Testis (tissue), 2 donors: ENCODE measurements at regions not wholly inside any gene's neighbourhood (a gene's known extent, or its start where the extent isn't known, plus 50 kb on each side); places are given as distances from the start of the nearest gene placed in this dataset.
"Not testable (repeated sequence)": the region's sequence is repeated elsewhere in the genome, so short reads cannot be mapped to it uniquely, and the experiment has no call there.

Source experiments
- DNase-seq: peaks from one replicate; pipeline ENCODE4 v3.0.0-alpha.2; 2019
- H3K27ac ChIP-seq, 2 donors: fragments of 200-600 bp; sonication (generic); one replicate each; pipeline ENCODE4 v1.5.1; 2019
- H3K27me3 ChIP-seq: fragments of 200-600 bp; sonication (generic); one replicate; pipeline ENCODE4 v1.5.1; 2019
- H3K36me3 ChIP-seq: fragments of 200-600 bp; sonication (generic); one replicate; pipeline ENCODE4 v1.5.1; 2017; ENCODE audit warnings: low read depth; ENCODE audit errors: missing control alignments
- H3K4me1 ChIP-seq: fragments of 200-600 bp; sonication (generic); one replicate; pipeline ENCODE4 v1.5.1; 2019
- H3K4me3 ChIP-seq, 2 donors: fragments of 200-600 bp; sonication (generic); one replicate each; pipeline ENCODE4 v1.5.1; 2017 to 2019
- H3K9me3 ChIP-seq: fragments of 200-600 bp; sonication (generic); one replicate; pipeline ENCODE4 v1.5.1; 2017
- POLR2A ChIP-seq: fragments of 450-650 bp; IDR thresholded peaks from one replicate; pipeline ENCODE4 v1.6.1; 2017; ENCODE audit warnings: antibody characterized with exemption, mild to moderate bottlenecking, moderate library complexity
- WGBS, 2 donors: methylation state at CpG; one replicate each; pipeline ENCODE4 v1.1.5; 2018; 5-methylcytosine and 5-hydroxymethylcytosine counted together
- intact Hi-C: fragments of 100-400 bp; cut with DNase I; formaldehyde crosslinking; loops from one replicate; pipeline ENCODE4 v1.15.1; 2023; ENCODE audit warnings: low total_unique reads
- TF ChIP-seq, protein P1 (sequence below), 3 experiments: fragments of 450-650 bp in 2 of 3; fragments of 200-600 bp in 1 of 3; sonication (generic) in 1 of 3; IDR thresholded peaks; one replicate each; pipeline ENCODE4 v1.5.1; 2016 to 2019; ENCODE audit warnings: antibody characterized with exemption in 3 of 3, mild to moderate bottlenecking in 2 of 3, moderate library complexity in 1 of 3

DNA sequence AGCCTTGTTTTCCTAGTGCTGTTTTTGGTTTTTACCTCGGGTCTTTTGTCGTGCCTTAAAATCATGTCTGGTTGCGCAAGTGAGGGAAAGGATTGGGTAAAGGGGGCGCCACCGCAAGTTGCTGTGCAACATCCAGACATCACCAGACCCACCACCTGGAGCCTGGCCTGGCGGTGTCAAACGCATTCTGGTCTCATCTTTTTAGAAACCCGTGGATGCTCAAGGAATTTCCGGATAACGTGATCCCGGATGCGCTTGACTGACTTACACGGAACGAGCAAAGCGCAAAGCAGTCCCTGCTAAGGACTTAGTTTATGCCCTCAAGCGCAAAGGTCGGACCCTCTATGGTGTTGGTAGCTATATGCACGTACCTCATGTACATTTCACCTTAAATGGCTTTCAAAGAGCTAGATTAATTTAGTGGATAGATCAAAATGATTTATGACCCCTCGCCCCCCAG lies 105.2 kb downstream of the OR2B2 start:
- Histone ChIP-seq H3K27ac (peak overlapping the region; percentile 82 to 92), H3K4me1 (peaks cover 11% of the 10 kb centered on the region), H3K27me3 (no peaks in the 10 kb centered on the region), H3K36me3 (no peaks in the 10 kb centered on the region), H3K4me3 (peak overlapping the region; percentile 54 to 69), H3K9me3 (no peaks in the 10 kb centered on the region)
- peak; percentile 54 for DNase-seq
- intact Hi-C loops, result no loop called here
- TF ChIP-seq, protein P1, sequence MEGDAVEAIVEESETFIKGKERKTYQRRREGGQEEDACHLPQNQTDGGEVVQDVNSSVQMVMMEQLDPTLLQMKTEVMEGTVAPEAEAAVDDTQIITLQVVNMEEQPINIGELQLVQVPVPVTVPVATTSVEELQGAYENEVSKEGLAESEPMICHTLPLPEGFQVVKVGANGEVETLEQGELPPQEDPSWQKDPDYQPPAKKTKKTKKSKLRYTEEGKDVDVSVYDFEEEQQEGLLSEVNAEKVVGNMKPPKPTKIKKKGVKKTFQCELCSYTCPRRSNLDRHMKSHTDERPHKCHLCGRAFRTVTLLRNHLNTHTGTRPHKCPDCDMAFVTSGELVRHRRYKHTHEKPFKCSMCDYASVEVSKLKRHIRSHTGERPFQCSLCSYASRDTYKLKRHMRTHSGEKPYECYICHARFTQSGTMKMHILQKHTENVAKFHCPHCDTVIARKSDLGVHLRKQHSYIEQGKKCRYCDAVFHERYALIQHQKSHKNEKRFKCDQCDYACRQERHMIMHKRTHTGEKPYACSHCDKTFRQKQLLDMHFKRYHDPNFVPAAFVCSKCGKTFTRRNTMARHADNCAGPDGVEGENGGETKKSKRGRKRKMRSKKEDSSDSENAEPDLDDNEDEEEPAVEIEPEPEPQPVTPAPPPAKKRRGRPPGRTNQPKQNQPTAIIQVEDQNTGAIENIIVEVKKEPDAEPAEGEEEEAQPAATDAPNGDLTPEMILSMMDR (IDR thresholded peaks at IDR 0.05), result no peak
- TF ChIP-seq POLR2A, result no peak
- 2% methylated on average over 14 to 19 of the region's 19 CpGs for WGBS, 2 donors

DNA sequence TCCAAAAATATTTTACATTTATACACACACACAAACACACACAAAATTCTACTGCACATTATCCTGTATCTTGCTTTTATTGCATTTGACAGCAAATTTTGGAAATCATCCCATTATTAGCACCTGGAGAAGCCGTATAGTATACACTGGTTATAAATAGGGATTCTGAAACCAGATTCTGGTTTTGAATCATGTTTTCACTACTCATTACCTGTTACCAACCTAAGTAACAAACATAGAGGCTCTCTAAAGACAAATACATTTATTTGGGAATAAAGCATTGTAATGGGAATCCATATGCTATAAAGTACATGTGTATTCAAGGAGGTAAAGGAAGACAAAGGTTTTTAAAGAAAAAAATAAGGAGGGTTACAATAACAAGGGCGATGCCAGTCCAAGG lies 106.8 kb downstream of the OR2B2 start:
- H3K4me1 ChIP-seq, result peaks cover 6% of the 10 kb centered on the region
- WGBS, 2 donors, result 77 to 96% methylated on average over 2 of the region's 2 CpGs
- intact Hi-C loops, result no loop called here
- no peaks in the 10 kb centered on the region for H3K27me3 ChIP-seq
- DNase-seq, result no peak
- H3K9me3 ChIP-seq, result no peaks in the 10 kb centered on the region
- H3K36me3 ChIP-seq, result no peaks in the 10 kb centered on the region
- TF ChIP-seq, protein P1 (IDR thresholded peaks at IDR 0.05), result no peak
- TF ChIP-seq POLR2A, result no peak
- H3K27ac ChIP-seq, result no peak overlapping the region
- no peak overlapping the region for H3K4me3 ChIP-seq

DNA sequence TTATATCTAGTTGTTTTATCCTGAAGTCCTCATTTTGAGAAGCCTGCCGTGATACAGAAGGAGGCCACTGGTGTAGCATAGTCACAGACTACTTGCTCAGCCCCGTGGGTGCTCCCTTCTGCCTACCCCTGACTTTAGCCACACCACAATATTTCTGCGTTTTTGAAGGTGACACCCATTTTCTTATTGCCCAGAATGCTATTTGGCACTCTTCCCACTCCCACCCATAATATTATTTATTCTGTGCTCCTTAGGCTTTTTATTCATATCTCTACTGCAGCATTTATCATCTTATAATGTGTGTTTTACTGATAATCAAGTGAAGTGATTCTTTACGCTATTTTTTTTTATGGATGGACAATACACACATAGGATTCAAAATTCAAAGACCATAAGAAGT lies 107.3 kb downstream of the OR2B2 start:
- TF ChIP-seq POLR2A, result no peak
- TF ChIP-seq, protein P1 (IDR thresholded peaks at IDR 0.05), result no peak
- no peaks in the 10 kb centered on the region for H3K27me3 ChIP-seq
- H3K9me3 ChIP-seq, result no peaks in the 10 kb centered on the region
- no peak overlapping the region for H3K4me3 ChIP-seq
- no peak for DNase-seq
- H3K36me3 ChIP-seq, result no peaks in the 10 kb centered on the region
- intact Hi-C loops, result no loop called here
- peaks cover 6% of the 10 kb centered on the region for H3K4me1 ChIP-seq
- H3K27ac ChIP-seq, result no peak overlapping the region
- 87 to 93% methylated on average over 4 of the region's 4 CpGs for WGBS, 2 donors

DNA sequence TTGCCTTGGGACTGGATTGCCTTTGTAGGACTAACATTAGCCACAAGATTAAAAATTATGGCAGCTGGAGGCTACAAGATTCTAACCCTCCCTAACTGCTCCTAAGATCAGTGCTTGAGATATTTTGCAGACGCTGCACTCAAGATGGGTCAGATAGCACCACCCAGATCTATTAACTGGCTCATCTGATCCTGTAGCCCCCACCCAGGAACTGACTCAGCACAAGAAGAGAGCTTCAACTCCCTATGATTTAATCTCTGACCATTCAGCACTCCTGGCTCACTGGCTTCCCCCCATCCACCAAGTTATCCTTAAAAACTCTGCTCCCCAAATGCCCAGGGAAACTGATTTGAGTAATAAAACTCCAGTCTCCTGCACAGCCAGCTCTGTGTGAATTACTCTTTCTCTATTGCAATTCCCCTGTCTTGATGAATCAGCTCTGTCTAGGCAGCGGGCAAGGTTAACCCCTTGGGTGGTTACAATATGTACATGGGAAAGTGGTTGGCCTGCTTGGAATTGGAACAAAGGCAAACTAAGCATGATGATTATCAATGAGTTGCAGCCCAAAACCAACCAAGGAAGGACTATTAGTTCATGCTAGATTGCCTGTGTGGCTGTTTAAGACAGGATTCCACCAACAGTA lies 111.3 kb downstream of the OR2B2 start:
- TF ChIP-seq POLR2A, result no peak
- TF ChIP-seq, protein P1 (IDR thresholded peaks at IDR 0.05), result no peak
- no peaks in the 10 kb centered on the region for H3K4me1 ChIP-seq
- H3K9me3 ChIP-seq, result no peaks in the 10 kb centered on the region
- 78 to 81% methylated on average over 2 of the region's 2 CpGs for WGBS, 2 donors
- no peaks in the 10 kb centered on the region for H3K27me3 ChIP-seq
- no peak for DNase-seq
- no peak overlapping the region for H3K27ac ChIP-seq
- intact Hi-C loops, result no loop called here
- no peaks in the 10 kb centered on the region for H3K36me3 ChIP-seq
- H3K4me3 ChIP-seq, result no peak overlapping the region

DNA sequence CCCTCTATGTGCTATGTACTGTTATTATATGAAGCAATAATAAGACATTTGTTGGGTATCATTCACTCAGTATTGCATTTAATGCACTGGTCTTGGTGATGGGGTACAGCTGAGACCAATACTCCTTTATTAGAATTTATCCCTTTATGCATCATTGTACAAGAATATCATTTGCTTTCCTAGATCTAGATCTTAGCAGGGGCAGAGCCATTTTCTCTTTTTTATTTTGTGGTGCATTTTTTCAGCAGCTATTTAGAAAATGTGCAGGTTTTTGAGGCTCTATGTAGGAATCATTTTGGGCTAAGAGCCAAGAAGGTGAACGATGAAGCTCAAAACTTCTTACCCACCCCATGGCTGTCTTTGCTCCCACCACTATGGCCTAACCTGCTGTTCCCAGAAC lies 114.2 kb downstream of the OR2B2 start:
- Histone ChIP-seq H3K4me3 (no peak overlapping the region), H3K4me1 (peaks cover 4% of the 10 kb centered on the region), H3K27ac (no peak overlapping the region), H3K9me3 (no peaks in the 10 kb centered on the region), H3K36me3 (no peaks in the 10 kb centered on the region), H3K27me3 (no peaks in the 10 kb centered on the region)
- intact Hi-C loops, result no loop called here
- no peak for TF ChIP-seq POLR2A
- TF ChIP-seq, protein P1 (IDR thresholded peaks at IDR 0.05), result no peak
- WGBS, 2 donors, result 71 to 91% methylated on average over 1 of the region's 1 CpG
- no peak for DNase-seq

DNA sequence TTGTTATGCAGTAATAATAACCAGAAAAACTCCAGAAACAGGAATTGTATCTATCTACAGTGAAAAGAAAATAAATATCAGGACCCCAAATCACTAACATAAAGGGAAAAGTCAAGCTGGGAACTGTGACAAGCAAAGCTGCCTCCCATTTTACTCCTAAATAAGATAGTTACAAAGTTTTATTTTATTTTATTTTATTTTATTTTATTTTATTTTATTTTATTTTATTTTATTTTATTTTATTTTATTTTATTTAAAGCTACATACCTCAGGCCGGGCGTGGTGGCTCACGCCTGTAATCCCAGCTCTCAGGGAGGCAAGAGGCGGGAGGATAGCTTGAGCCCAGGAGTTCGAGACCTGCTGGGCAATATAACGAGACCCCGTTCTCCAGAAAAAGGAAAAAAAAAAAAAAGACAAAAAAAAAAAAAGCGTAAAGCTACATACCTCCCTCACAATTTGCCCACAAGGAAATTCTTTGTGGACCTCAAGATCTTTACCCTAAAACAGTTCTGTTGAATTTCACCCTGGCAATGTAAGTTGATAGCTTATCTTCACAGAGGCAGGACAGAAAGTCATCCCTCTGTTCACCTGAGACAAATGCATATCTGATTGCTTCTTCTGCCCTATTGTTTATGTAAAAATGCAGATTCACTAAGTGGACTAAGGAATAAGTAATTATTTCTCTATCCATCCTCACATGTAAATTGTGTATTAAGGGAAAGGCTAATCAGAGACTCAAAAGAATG lies 115.3 kb downstream of the OR2B2 start:
- DNase-seq, H3K36me3 ChIP-seq, H3K4me3 ChIP-seq, H3K27ac ChIP-seq, H3K9me3 ChIP-seq, H3K27me3 ChIP-seq, H3K4me1 ChIP-seq, intact Hi-C loops: not testable (repeated sequence)
- 92 to 93% methylated on average over 8 of the region's 8 CpGs for WGBS, 2 donors
